Mesothelial cell of epicardium (in vitro differentiated cells): ENCODE measurements at regions not wholly inside any gene's neighbourhood (a gene's known extent, or its start where the extent isn't known, plus 50 kb on each side); places are given as distances from the start of the nearest gene placed in this dataset.

ENCODE experiments used
- DNase-seq, 2 experiments: peaks; one replicate each; pipeline ENCODE4 v3.0.0; 2021; ENCODE audit warnings: low spot score in 2 of 2; ENCODE audit not compliant: unreplicated experiment in 2 of 2
- H3K27ac Mint-ChIP-seq: 2 replicates; pipeline ENCODE4 v1.8.0; 2021; ENCODE audit warnings: mixed read lengths
- H3K27me3 Mint-ChIP-seq: 2 replicates; pipeline ENCODE4 v1.8.0; 2021; ENCODE audit warnings: low read depth, mixed read lengths
- H3K36me3 Mint-ChIP-seq: 2 replicates; pipeline ENCODE4 v1.8.0; 2021; ENCODE audit warnings: mixed read lengths
- H3K4me1 Mint-ChIP-seq: 2 replicates; pipeline ENCODE4 v1.8.0; 2021; ENCODE audit warnings: mixed read lengths
- H3K4me3 Mint-ChIP-seq: 2 replicates; pipeline ENCODE4 v1.8.0; 2021; ENCODE audit warnings: mild to moderate bottlenecking, moderate library complexity, mixed read lengths
- H3K9me3 Mint-ChIP-seq: 2 replicates; pipeline ENCODE4 v1.8.0; 2021; ENCODE audit warnings: mixed read lengths
- TF ChIP-seq, protein P1 (sequence below): fragments of 200-600 bp; sonication (generic); IDR thresholded peaks from one replicate; pipeline ENCODE4 v1.5.0; 2021; ENCODE audit warnings: antibody characterized with exemption; ENCODE audit not compliant: unreplicated experiment

DNA sequence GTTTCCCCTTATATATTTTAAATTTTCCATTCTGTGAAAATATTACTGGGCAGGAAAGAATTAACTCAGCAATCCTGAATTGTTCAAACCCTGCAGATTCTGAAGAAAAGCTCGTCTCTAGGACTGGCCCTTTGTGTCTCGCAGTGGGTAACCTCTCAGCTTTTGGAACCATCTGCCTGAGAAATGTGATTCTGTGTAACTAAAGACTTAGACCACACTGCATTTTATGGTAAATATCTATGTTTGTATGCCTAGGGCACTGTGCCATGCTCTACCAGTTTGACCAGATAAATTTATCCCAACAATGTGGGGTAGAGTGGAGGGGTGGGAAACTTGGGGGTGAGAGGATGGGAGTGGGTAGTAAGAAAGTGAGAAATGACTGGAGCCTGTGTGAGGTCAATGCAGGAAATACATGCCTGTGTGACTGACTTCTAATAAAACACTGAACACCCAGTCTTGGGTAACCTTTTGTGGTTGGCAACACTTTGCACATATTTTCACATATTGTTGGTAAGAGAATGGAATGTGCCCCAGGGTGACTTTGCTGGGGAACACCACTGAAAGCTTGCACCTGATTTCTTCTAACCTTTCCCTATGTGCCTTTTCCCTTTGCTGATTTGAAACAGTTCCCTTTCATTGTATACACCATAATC lies 1181.9 kb downstream of the OLFM4 start:
- no peaks in the 10 kb centered on the region for H3K36me3 Mint-ChIP-seq
- no peak overlapping the region for H3K4me3 Mint-ChIP-seq
- TF ChIP-seq, protein P1, sequence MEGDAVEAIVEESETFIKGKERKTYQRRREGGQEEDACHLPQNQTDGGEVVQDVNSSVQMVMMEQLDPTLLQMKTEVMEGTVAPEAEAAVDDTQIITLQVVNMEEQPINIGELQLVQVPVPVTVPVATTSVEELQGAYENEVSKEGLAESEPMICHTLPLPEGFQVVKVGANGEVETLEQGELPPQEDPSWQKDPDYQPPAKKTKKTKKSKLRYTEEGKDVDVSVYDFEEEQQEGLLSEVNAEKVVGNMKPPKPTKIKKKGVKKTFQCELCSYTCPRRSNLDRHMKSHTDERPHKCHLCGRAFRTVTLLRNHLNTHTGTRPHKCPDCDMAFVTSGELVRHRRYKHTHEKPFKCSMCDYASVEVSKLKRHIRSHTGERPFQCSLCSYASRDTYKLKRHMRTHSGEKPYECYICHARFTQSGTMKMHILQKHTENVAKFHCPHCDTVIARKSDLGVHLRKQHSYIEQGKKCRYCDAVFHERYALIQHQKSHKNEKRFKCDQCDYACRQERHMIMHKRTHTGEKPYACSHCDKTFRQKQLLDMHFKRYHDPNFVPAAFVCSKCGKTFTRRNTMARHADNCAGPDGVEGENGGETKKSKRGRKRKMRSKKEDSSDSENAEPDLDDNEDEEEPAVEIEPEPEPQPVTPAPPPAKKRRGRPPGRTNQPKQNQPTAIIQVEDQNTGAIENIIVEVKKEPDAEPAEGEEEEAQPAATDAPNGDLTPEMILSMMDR: no peak
- H3K4me1 Mint-ChIP-seq: peaks cover 19% of the 10 kb centered on the region
- peaks cover 6% of the 10 kb centered on the region for H3K9me3 Mint-ChIP-seq
- H3K27ac Mint-ChIP-seq: no peak overlapping the region
- DNase-seq: no peak
- H3K27me3 Mint-ChIP-seq: no peaks in the 10 kb centered on the region

DNA sequence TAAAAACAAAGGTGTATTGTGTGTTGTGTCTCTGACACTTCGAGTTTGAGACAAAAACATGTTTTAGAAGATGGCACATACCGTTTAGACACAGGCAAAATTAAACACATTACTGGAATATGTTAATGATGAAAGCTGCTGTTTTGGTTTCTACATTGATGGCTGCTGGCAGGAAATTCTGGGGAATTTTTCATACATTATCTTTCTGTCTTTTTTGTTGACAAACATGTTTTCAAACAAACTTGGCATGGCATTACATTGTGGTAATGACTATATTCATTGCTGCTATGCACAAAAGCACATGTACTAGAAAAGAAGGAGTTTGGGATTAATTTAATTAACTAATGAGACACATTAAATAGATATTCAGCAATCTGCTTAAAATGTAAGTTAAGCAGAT lies 1187.6 kb downstream of the OLFM4 start:
- Mint-ChIP-seq H3K36me3 (peaks cover 6% of the 10 kb centered on the region), H3K27ac (no peak overlapping the region), H3K4me3 (no peak overlapping the region), H3K27me3 (no peaks in the 10 kb centered on the region), H3K9me3 (peaks cover 34% of the 10 kb centered on the region), H3K4me1 (peaks cover 3% of the 10 kb centered on the region)
- TF ChIP-seq, protein P1: no peak
- DNase-seq: no peak

DNA sequence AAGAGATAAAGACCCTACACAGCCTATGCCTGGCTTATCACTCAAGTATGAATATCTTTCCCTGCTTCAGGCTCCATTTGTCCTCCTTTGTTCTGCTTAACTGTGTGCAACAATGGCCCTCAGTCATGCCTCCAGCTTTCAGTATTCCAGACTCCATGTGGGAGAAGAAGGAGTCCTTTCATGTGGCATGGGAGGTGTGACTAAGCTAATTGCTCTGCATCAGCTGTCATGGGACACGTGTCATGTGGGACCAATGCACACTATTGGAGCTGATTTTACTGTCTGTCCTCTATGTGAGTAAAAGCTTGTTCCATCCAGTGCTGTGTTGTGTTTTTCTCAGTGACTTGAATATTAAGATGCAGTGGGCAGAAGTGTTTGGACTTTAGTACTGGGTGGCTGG lies 1198.3 kb downstream of the OLFM4 start:
- H3K36me3 Mint-ChIP-seq: peaks cover 8% of the 10 kb centered on the region
- no peak overlapping the region for H3K4me3 Mint-ChIP-seq
- TF ChIP-seq, protein P1: no peak
- H3K9me3 Mint-ChIP-seq: peaks cover 28% of the 10 kb centered on the region
- H3K27me3 Mint-ChIP-seq: no peaks in the 10 kb centered on the region
- no peak overlapping the region for H3K27ac Mint-ChIP-seq
- DNase-seq: no peak
- no peaks in the 10 kb centered on the region for H3K4me1 Mint-ChIP-seq

DNA sequence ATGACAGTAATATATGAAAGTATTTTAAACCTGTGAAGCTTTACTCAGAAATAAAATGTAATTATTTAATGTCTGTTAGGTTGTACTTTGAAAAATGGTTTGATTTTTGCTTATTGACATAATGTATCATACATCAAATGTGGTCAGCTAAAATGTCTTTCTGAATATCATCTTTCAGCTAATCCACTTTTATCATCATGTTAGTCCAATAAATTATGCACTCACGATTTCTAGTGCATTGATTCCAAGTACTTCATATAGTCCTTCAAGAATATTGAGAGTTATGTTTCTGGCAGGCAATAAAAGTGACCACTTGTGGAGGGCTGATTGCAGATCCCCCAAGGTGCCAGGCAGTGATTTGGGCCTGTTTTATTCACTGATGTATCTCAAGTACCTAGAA lies 1204.1 kb downstream of the OLFM4 start:
- peaks cover 14% of the 10 kb centered on the region for H3K9me3 Mint-ChIP-seq
- no peaks in the 10 kb centered on the region for H3K4me1 Mint-ChIP-seq
- TF ChIP-seq, protein P1: no peak
- no peak overlapping the region for H3K27ac Mint-ChIP-seq
- no peak overlapping the region for H3K4me3 Mint-ChIP-seq
- no peak for DNase-seq
- no peaks in the 10 kb centered on the region for H3K27me3 Mint-ChIP-seq
- H3K36me3 Mint-ChIP-seq: peaks cover 2% of the 10 kb centered on the region

DNA sequence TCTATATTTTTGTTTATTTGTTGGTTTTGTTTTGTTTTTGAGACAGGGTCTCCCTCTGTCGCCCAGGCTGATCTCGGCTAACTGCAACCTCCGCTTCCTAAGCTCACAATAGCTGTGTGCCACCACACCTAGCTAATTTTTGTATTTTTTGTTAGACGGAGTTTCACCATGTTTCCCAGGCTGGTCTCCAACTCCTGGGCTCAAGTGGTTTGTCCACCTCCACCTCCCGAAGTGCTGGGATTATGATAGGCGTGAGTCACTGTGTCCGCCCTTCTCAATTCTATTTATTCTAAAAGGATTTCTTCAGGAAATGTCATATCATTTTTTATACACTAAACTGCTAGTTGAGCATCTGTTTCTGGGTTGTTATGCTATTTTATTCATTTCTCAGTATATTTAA lies 1206.0 kb downstream of the OLFM4 start:
- TF ChIP-seq, protein P1: no peak
- no peaks in the 10 kb centered on the region for H3K27me3 Mint-ChIP-seq
- DNase-seq: no peak
- no peak overlapping the region for H3K27ac Mint-ChIP-seq
- H3K4me3 Mint-ChIP-seq: no peak overlapping the region
- H3K36me3 Mint-ChIP-seq: no peaks in the 10 kb centered on the region
- no peaks in the 10 kb centered on the region for H3K4me1 Mint-ChIP-seq
- peaks cover 5% of the 10 kb centered on the region for H3K9me3 Mint-ChIP-seq

DNA sequence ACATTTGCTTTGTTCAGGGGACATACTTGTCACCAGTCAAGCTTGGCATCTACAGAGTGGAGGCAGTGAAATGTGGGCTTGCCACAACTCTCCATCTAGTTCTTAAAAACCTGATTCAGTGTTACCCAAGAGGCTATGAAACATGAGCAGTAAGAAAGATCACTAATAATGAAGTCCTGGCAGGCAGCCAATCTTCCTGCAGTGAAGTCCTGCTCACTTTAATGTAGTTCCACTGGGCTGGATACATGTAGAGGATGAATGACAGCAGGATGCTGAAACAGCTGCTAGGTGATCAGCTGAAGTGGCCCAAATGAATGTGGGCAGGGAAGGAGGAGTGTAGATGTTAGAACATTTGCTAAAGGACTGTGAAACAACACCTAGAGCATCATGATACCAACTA lies 1213.1 kb downstream of the OLFM4 start:
- Mint-ChIP-seq H3K4me3 (no peak overlapping the region), H3K36me3 (no peaks in the 10 kb centered on the region), H3K27ac (no peak overlapping the region), H3K27me3 (no peaks in the 10 kb centered on the region), H3K4me1 (no peaks in the 10 kb centered on the region), H3K9me3 (no peaks in the 10 kb centered on the region)
- peak; percentile 42 to 45 for DNase-seq
- TF ChIP-seq, protein P1: no peak
